GM21529 (cell line): ENCODE measurements at regions not wholly inside any gene's neighbourhood (a gene's known extent, or its start where the extent isn't known, plus 50 kb on each side); places are given as distances from the start of the nearest gene placed in this dataset.

ENCODE experiments used
- ATAC-seq: cut with Tn5 transposase; IDR thresholded peaks from one replicate; pipeline ENCODE4 v1.9.1; 2021; ENCODE audit not compliant: unreplicated experiment

DNA sequence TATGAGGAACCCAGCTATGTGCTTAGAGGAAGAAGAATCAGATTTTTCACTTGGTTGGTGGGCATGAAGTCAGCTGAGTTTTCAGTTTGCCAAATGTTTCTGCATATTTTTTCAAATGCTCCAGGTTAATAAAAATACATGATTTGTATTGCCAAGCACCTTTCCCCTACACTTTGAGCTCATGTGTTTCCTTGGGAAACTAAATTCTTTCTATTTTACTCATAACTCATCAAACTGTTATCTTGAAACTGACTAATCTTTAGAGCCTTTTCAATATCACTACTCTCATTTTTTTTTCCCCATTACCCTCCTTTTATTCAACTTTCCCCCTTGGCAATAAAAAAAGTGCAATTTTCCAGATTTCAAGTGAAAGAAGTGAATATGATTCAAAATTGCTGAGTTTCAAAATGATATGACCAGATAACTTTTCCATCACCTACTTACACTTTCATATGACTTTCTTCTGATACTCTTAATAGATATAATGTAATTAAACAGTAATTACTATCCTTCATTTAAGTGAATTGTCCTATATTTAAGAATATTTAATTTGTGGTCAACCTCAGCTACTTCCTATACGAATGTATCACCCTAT is 91.9 kb upstream of the SOX6 start:
- no peak for ATAC-seq

DNA sequence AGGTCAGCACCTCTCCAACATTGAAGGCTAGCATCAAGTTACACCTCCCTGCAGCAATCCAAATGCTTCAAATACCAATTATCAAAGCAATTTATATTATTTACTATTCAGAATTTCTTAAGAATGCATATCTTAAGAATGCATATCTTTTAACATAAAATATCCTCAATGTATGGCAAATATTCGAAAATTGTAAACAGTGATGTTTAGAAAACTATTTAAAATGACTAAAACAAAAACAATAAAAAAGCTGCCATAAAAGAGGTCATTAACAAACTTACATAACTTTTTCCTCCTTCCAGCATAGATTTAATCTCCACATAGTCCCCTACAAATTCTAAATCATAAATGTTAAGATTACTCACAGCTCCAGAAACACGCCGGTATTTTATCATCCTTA is 85.1 kb upstream of the SOX6 start:
- ATAC-seq, result no peak

DNA sequence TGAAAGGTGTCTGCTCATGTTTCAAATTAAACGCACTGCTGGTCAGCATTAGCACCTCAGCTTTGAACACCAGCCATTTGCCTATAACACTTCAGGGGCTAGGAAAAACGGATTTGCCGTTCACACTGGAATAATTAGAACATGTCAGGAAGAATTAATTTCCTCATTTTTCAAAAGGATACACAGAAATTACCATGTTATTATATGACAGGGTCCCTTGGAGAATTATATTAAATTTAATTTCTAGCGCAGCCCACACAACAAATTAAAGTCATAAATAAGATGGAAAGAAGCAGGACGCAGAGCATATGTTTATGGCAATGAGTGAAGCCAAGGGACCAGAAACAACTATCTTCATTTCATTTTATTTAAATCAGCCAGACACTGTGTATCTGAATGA is 83.8 kb upstream of the SOX6 start:
- no peak for ATAC-seq

DNA sequence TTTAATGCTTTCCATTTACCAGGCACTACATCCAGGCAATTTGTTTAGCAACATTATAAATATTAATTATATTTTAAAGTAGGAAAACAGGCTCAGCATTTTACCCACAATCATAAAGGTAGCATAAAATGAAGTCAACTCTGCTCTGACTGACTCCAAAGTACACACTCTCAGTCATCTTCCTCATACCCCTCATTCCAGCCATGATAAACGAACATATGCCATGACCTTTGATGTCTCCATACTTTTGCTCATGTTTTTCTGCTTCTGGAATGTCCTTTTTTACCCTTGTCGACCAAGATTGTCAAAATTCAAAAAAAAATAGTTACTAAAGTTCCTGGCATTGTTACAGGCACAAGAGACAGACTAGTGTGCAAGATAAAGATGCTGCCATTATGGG is 77.7 kb upstream of the SOX6 start:
- no peak for ATAC-seq

DNA sequence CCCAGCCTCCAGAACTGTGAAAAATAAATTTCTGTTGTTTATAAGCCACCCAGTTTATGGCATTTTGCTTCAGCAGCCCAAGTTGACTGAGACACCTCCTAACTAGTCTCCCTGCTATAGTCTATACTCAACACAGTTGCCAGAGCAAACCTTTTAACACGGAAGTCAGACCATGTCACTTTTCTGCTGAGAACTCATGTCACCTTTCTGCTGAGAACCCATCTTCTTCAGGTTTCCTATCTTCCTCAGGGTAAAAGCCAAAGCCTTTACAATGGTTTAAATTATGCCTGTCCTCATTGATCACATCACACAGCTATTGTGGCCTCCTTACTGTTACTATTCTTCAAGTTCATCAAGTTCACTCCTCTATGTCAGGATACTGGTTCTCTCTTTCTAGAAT is 74.3 kb upstream of the SOX6 start:
- ATAC-seq, result no peak

DNA sequence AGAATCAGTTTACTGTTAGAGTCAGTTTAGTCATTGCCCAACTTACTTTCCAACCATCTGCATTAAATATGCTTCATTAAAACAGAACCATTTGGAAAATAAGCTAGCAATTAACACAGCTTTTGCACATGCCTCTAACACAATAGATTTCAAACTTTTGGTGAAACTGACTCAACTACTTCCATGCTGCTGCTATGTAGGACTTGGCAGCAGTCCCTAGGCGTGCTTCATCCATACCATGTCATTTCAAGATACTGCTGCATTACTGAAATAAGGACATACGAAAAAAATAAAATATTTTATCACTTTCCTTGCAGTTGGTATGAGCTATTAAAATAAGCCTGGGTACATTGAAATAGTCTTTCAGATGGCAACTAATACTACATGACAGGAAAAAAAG is 65.5 kb upstream of the SOX6 start:
- ATAC-seq, result no peak

DNA sequence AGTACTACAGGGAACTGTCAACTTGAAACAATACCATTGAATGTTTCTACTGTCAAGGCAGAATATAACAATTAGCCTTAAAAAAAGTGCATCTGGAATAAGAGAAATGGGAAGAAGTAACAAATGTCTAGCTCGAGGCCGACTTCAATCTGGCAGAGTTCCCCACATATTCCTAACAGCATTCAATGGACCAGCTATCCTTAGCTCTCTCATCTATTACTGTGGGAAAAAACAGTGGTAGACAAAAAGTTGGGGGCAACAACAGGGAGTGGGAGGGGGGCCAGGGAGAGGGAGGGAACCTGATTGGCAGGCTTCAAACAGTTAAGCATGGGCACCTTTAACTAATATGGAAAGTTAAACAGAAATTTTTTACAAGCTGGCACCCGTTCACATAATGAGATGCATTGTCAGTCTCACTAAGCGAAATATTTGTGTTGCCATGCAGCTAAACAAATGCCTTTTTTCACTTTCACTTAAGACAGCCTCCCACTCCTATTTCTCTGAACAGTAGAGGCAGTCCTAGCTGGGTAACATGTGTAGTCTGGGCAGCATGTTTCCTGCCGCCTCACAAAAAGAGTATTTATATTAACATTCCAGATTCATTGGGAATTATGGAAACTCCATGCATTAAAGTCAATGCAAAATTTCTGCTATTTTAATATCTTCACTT is 62.2 kb upstream of the SOX6 start:
- no peak for ATAC-seq

DNA sequence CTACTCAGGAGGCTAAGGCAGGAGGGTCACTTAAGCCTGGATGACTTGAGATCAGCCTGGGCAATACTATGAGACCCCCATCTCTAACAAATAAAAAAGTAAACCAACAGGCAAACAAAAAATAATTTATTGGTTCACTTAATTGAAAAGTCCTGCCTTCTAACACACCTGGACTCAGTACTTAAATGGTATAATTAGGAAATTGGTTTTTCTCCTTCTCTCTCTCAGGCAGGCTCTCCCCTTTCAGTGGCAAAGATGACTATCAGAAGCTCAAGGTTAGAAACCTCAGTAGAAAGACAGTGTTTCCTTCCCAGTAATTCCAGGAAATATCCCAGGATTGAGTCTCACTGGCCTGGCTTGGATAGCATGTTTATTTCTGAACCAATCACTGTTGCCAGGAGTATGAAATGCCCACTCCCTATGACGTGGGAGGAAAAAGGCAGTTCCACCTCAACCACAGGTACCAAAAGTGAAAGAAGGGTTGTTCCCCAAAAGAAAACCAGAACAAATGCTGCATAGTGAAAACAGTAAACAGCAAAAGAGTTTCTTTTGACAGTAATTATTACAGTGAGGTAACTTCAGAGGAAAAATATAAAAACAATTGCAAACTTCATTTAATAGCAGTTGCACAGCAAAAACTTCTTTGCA is 56.3 kb upstream of the SOX6 start:
- ATAC-seq, result peak; percentile 84

DNA sequence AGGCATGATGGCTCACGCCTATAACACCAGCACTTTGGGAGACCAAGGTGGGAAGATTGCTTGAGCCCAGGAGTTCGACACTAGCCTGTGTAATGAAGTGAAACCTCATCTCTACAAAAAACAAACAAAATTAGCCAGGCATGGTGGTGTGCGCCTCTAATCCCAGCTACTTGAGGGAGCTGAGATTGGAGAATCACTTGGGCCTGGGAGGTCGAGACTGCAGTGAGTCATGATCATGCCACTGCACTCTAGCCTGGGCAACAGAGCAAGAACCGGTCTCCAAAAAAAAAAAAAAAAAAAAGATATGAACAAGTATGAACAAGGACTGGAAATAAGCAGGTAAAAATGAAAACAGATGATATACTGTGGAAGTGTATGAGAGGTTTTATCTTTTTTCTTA is 54.1 kb upstream of the SOX6 start:
- no peak for ATAC-seq

DNA sequence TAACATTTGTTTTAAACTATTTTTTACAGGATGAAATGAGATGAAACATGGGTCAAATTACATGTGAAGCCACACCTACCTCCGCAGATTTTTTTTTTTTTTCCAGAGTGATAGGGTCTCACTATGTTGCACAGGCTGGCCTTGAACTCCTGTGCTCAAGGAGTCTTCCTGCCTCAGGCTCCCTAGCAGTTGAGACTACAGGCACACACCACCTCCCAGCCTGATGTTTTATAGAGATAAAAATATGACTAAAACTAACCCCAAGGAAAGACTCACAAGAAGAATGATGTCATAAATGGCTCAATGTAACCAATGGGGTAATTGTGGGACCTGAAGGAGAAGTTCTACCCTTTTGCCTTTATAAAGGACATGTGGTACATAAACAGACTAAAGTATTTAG is 52.3 kb upstream of the SOX6 start:
- no peak for ATAC-seq

DNA sequence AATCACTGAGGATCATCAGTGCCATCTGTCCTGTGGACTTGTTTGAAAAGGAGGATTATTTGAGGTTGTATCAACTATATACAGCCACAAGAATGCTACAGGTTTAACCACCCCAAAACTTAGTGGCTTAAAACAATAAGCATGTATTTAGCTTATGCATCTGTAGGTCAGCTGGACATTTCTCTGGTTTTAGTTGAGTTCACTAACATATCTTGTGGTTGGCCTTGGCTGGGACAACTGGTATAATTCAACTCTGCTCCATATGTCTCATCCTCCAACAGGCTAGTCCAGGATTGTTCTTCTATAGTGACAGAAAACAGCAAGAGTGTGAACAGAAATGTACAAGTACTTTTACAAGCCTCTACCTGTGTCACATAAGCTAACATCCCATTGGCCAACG is 49.9 kb upstream of the SOX6 start:
- no peak for ATAC-seq
